ENCODE measurements at regions not wholly inside any gene's neighbourhood (a gene's known extent, or its start where the extent isn't known, plus 50 kb on each side); places are given as distances from the start of the nearest gene placed in this dataset.
A peak's percentile ranks its signal among the peaks of the same experiment; 100 is the strongest.
"Not testable (repeated sequence)": the region's sequence is repeated elsewhere in the genome, so short reads cannot be mapped to it uniquely, and the experiment has no call there.

GRCh38 chr2:172262486-172262885, 159.8 kb upstream of the DLX2 start:
- no peak for DNase-seq

GRCh38 chr2:172264820-172265219, 162.1 kb upstream of the DLX2 start:
- not testable (repeated sequence) for DNase-seq

- DNase-seq: not testable (repeated sequence)
Observed at GRCh38 chr2:172269507-172270244, 157.7 kb upstream of the ITGA6 start.

- DNase-seq: no peak
Observed at GRCh38 chr2:172270278-172271079, 156.9 kb upstream of the ITGA6 start.

- no peak for DNase-seq
Observed at GRCh38 chr2:172273910-172274571, 153.3 kb upstream of the ITGA6 start.

- no peak for DNase-seq
Observed at GRCh38 chr2:172275239-172275638, 152.1 kb upstream of the ITGA6 start.

GRCh38 chr2:172276961-172277360, 150.4 kb upstream of the ITGA6 start:
- DNase-seq: no peak

- no peak for DNase-seq
Observed at GRCh38 chr2:172278667-172279066, 148.7 kb upstream of the ITGA6 start.

GRCh38 chr2:172279214-172279613, 148.2 kb upstream of the ITGA6 start:
- DNase-seq: no peak

- no peak for DNase-seq
Observed at GRCh38 chr2:172279813-172280212, 147.6 kb upstream of the ITGA6 start.

GRCh38 chr2:172280571-172281361, 146.6 kb upstream of the ITGA6 start:
- peak; percentile 14 to 46 for DNase-seq

GRCh38 chr2:172281648-172282570, 145.5 kb upstream of the ITGA6 start:
- DNase-seq: no peak

GRCh38 chr2:172282944-172283343, 144.4 kb upstream of the ITGA6 start:
- DNase-seq: no peak

GRCh38 chr2:172283476-172283875, 143.9 kb upstream of the ITGA6 start:
- DNase-seq: no peak

- DNase-seq: no peak
Observed at GRCh38 chr2:172284209-172284608, 143.2 kb upstream of the ITGA6 start.

- DNase-seq: no peak
Observed at GRCh38 chr2:172285010-172285621, 142.3 kb upstream of the ITGA6 start.

- DNase-seq: no peak
Observed at GRCh38 chr2:172285760-172286159, 141.6 kb upstream of the ITGA6 start.

- no peak for DNase-seq
Observed at GRCh38 chr2:172287190-172287589, 140.2 kb upstream of the ITGA6 start.

- DNase-seq: no peak
Observed at GRCh38 chr2:172287605-172288315, 139.6 kb upstream of the ITGA6 start.

- DNase-seq: peak; percentile 21 to 41
Observed at GRCh38 chr2:172288603-172289002, 138.8 kb upstream of the ITGA6 start.

- DNase-seq: no peak
Observed at GRCh38 chr2:172293952-172294351, 133.4 kb upstream of the ITGA6 start.

Data from CD4-positive, alpha-beta T cell treated with Interleukin-4 for 1 hour (primary cell).